ENCODE measurements at regions not wholly inside any gene's neighbourhood (a gene's known extent, or its start where the extent isn't known, plus 50 kb on each side); places are given as distances from the start of the nearest gene placed in this dataset.

GRCh38 chr11:32168924-32169323 lies 78.0 kb downstream of the RCN1 start:
- no peak overlapping the region for H3K27ac ChIP-seq
- H3K27me3 ChIP-seq = peaks cover 0 to 5% (median 2%) of the 10 kb centered on the region in 4 donors
- H3K36me3 ChIP-seq = no peaks in the 10 kb centered on the region
- DNase-seq = no peak
- H3K4me3 ChIP-seq = no peak overlapping the region
- 76 to 86% methylated on average over 2 of the region's 2 CpGs for WGBS, 2 donors
- no peaks in the 10 kb centered on the region for H3K4me1 ChIP-seq
- no peaks in the 10 kb centered on the region for H3K9me3 ChIP-seq
- no peak for ATAC-seq
- no peak for TF ChIP-seq CTCF (IDR thresholded peaks at IDR 0.05)
- no peak for FAIRE-seq
- intact Hi-C loops (cut with DNase I) = no loop called here

GRCh38 chr11:32171445-32171844 lies 80.6 kb downstream of the RCN1 start:
- H3K4me1 ChIP-seq = no peaks in the 10 kb centered on the region
- peaks cover 0 to 5% (median 2%) of the 10 kb centered on the region in 4 donors for H3K27me3 ChIP-seq
- TF ChIP-seq CTCF (IDR thresholded peaks at IDR 0.05) = no peak
- intact Hi-C loops (cut with DNase I) = loop anchor here in 1 of 3 donors (5.0 kb wide), 1 partner anchor 119 kb away; no protein-coding TSS in a partner anchor
- no peak for ATAC-seq
- H3K36me3 ChIP-seq = no peaks in the 10 kb centered on the region
- 66 to 79% methylated on average over 6 of the region's 6 CpGs for WGBS, 2 donors
- FAIRE-seq = no peak
- H3K4me3 ChIP-seq = no peak overlapping the region
- H3K27ac ChIP-seq = no peak overlapping the region
- no peaks in the 10 kb centered on the region for H3K9me3 ChIP-seq
- DNase-seq = no peak

- peaks cover 0 to 5% (median 2%) of the 10 kb centered on the region in 4 donors for H3K27me3 ChIP-seq
- H3K36me3 ChIP-seq = no peaks in the 10 kb centered on the region
- TF ChIP-seq CTCF (IDR thresholded peaks at IDR 0.05) = no peak
- no peaks in the 10 kb centered on the region for H3K9me3 ChIP-seq
- ATAC-seq = no peak
- H3K27ac ChIP-seq = no peak overlapping the region
- H3K4me3 ChIP-seq = no peak overlapping the region
- FAIRE-seq = no peak
- intact Hi-C loops (cut with DNase I) = loop anchor here in 2 of 3 donors (2.0 to 5.0 kb wide), 2 partner anchors 119 to 120 kb away; no protein-coding TSS in a partner anchor
- no peak for DNase-seq
- 51 to 68% methylated on average over 9 of the region's 9 CpGs for WGBS, 2 donors
- no peaks in the 10 kb centered on the region for H3K4me1 ChIP-seq
These were observed 81.4 kb downstream of the RCN1 start for GRCh38 chr11:32172041-32172847.

GRCh38 chr11:32172848-32173834 lies 82.3 kb downstream of the RCN1 start:
- ATAC-seq (peak; percentile 67 to 91 (median 90)), FAIRE-seq (no peak), DNase-seq (peak in 5 of 6 donors; percentile 21 to 66 (median 45))
- 12 to 15% methylated on average over 22 of the region's 22 CpGs for WGBS, 2 donors
- Histone ChIP-seq H3K4me1 (no peaks in the 10 kb centered on the region), H3K27me3 (peaks cover 0 to 5% (median 2%) of the 10 kb centered on the region in 4 donors), H3K4me3 (peak overlapping the region in 1 of 4 donors; percentile 30), H3K9me3 (no peaks in the 10 kb centered on the region), H3K27ac (no peak overlapping the region), H3K36me3 (no peaks in the 10 kb centered on the region)
- TF ChIP-seq CTCF (IDR thresholded peaks at IDR 0.05) = peak in 2 of 4 donors; percentile 27 to 33
- intact Hi-C loops (cut with DNase I) = loop anchor here in 2 of 3 donors (2.0 to 5.0 kb wide), 2 partner anchors 120 to 121 kb away; no protein-coding TSS in a partner anchor
